ENCODE measurements at regions not wholly inside any gene's neighbourhood (a gene's known extent, or its start where the extent isn't known, plus 50 kb on each side); places are given as distances from the start of the nearest gene placed in this dataset.

GRCh38 chr2:55116598-55116964 is 66.3 kb upstream of the RTN4 start:
- Histone ChIP-seq H3K9me3 (ENCODE audit: control insufficient read depth, insufficient read depth, low read depth, low read length) (no peaks in the 10 kb centered on the region), H3K27ac (ENCODE audit: insufficient read depth, low read length) (no peak overlapping the region), H3K4me1 (ENCODE audit: control insufficient read depth, extremely low read depth, insufficient read depth, low read length) (peaks cover 34% of the 10 kb centered on the region), H3K4me2 (ENCODE audit: extremely low read depth, insufficient read depth, low read length) (no peak overlapping the region), H3K4me3 (replicated peaks in 1 of 4; ENCODE audit: control extremely low read depth in 1 of 4, insufficient read depth in 1 of 4, low read depth in 3 of 4, low read length in 4 of 4) (no peak overlapping the region), H3K36me3 (ENCODE audit: control insufficient read depth, insufficient read depth, low read length) (no peaks in the 10 kb centered on the region), H2AFZ (ENCODE audit: low read length) (no peak overlapping the region), H3K9ac (ENCODE audit: insufficient read depth, low read length) (no peak overlapping the region), H3K27me3 (ENCODE audit: control insufficient read depth, insufficient read depth, low read length) (no peaks in the 10 kb centered on the region), H3K79me2 (ENCODE audit: control insufficient read depth, insufficient read depth, low read length) (no peaks in the 10 kb centered on the region), H4K20me1 (ENCODE audit: control insufficient read depth, extremely low read depth, insufficient read depth, low read length) (no peaks in the 10 kb centered on the region)
- no peak for DNase-seq (ENCODE audit: low read depth in 2 of 2)
- no peak for TF ChIP-seq EZH2 (IDR thresholded peaks at IDR 0.05; ENCODE audit: low read length, missing control alignments)
- no peak for TF ChIP-seq CTCF (conservative IDR thresholded peaks at IDR 0.05 in 1 of 2, IDR thresholded peaks at IDR 0.05 in 1 of 2; ENCODE audit: low read depth in 1 of 2, low read length in 2 of 2)

- Histone ChIP-seq H3K9me3 (ENCODE audit: control insufficient read depth, insufficient read depth, low read depth, low read length) (no peaks in the 10 kb centered on the region), H3K4me2 (ENCODE audit: extremely low read depth, insufficient read depth, low read length) (peak overlapping the region; percentile 41), H2AFZ (ENCODE audit: low read length) (no peak overlapping the region), H4K20me1 (ENCODE audit: control insufficient read depth, extremely low read depth, insufficient read depth, low read length) (no peaks in the 10 kb centered on the region), H3K27ac (ENCODE audit: insufficient read depth, low read length) (no peak overlapping the region), H3K4me3 (replicated peaks in 1 of 4; ENCODE audit: control extremely low read depth in 1 of 4, insufficient read depth in 1 of 4, low read depth in 3 of 4, low read length in 4 of 4) (no peak overlapping the region), H3K79me2 (ENCODE audit: control insufficient read depth, insufficient read depth, low read length) (peaks cover 2% of the 10 kb centered on the region), H3K36me3 (ENCODE audit: control insufficient read depth, insufficient read depth, low read length) (no peaks in the 10 kb centered on the region), H3K27me3 (ENCODE audit: control insufficient read depth, insufficient read depth, low read length) (no peaks in the 10 kb centered on the region), H3K4me1 (ENCODE audit: control insufficient read depth, extremely low read depth, insufficient read depth, low read length) (peaks cover 38% of the 10 kb centered on the region), H3K9ac (ENCODE audit: insufficient read depth, low read length) (no peak overlapping the region)
- peak; percentile 78 to 82 for DNase-seq (ENCODE audit: low read depth in 2 of 2)
- TF ChIP-seq EZH2 (IDR thresholded peaks at IDR 0.05; ENCODE audit: low read length, missing control alignments) (no peak), CTCF (conservative IDR thresholded peaks at IDR 0.05 in 1 of 2, IDR thresholded peaks at IDR 0.05 in 1 of 2; ENCODE audit: low read depth in 1 of 2, low read length in 2 of 2) (no peak)
These were observed 65.7 kb upstream of the RTN4 start for GRCh38 chr2:55115761-55116597.

GRCh38 chr2:55114597-55114996 is 64.3 kb upstream of the RTN4 start:
- Histone ChIP-seq H3K27me3 (ENCODE audit: control insufficient read depth, insufficient read depth, low read length) (no peaks in the 10 kb centered on the region), H3K9ac (ENCODE audit: insufficient read depth, low read length) (no peak overlapping the region), H3K4me3 (replicated peaks in 1 of 4; ENCODE audit: control extremely low read depth in 1 of 4, insufficient read depth in 1 of 4, low read depth in 3 of 4, low read length in 4 of 4) (no peak overlapping the region), H2AFZ (ENCODE audit: low read length) (no peak overlapping the region), H3K4me1 (ENCODE audit: control insufficient read depth, extremely low read depth, insufficient read depth, low read length) (peaks cover 32% of the 10 kb centered on the region), H3K9me3 (ENCODE audit: control insufficient read depth, insufficient read depth, low read depth, low read length) (no peaks in the 10 kb centered on the region), H3K27ac (ENCODE audit: insufficient read depth, low read length) (no peak overlapping the region), H4K20me1 (ENCODE audit: control insufficient read depth, extremely low read depth, insufficient read depth, low read length) (no peaks in the 10 kb centered on the region), H3K4me2 (ENCODE audit: extremely low read depth, insufficient read depth, low read length) (no peak overlapping the region), H3K79me2 (ENCODE audit: control insufficient read depth, insufficient read depth, low read length) (peaks cover 2% of the 10 kb centered on the region), H3K36me3 (ENCODE audit: control insufficient read depth, insufficient read depth, low read length) (no peaks in the 10 kb centered on the region)
- no peak for DNase-seq (ENCODE audit: low read depth in 2 of 2)
- TF ChIP-seq EZH2 (IDR thresholded peaks at IDR 0.05; ENCODE audit: low read length, missing control alignments) (no peak), CTCF (conservative IDR thresholded peaks at IDR 0.05 in 1 of 2, IDR thresholded peaks at IDR 0.05 in 1 of 2; ENCODE audit: low read depth in 1 of 2, low read length in 2 of 2) (no peak)
